Uterus (tissue), 2 donors: ENCODE measurements at regions not wholly inside any gene's neighbourhood (a gene's known extent, or its start where the extent isn't known, plus 50 kb on each side); places are given as distances from the start of the nearest gene placed in this dataset.

Source experiments
- CTCF ChIP-seq, 4 experiments: fragments of 200-600 bp in 2 of 4; fragments of 450-650 bp in 2 of 4; sonication (generic) in 2 of 4; IDR thresholded peaks; one replicate each; pipeline ENCODE4 v1.5.1; 2016 to 2019; ENCODE audit warnings: antibody characterized with exemption in 4 of 4, mild to moderate bottlenecking in 2 of 4, moderate library complexity in 1 of 4
- POLR2A ChIP-seq, 2 donors: fragments of 450-650 bp; IDR thresholded peaks; one replicate each; pipeline ENCODE4 v1.6.1; 2016; ENCODE audit warnings: antibody characterized with exemption in 2 of 2, mild to moderate bottlenecking in 1 of 2, moderate library complexity in 1 of 2

- TF ChIP-seq CTCF (IDR thresholded peaks at IDR 0.05) (no peak), POLR2A (IDR thresholded peaks at IDR 0.05) (no peak)
Measured at GRCh38 chr2:125564471-125564870, 1091.5 kb upstream of the GYPC start.
